H9 (cell line): ENCODE measurements at regions not wholly inside any gene's neighbourhood (a gene's known extent, or its start where the extent isn't known, plus 50 kb on each side); places are given as distances from the start of the nearest gene placed in this dataset.

Source experiments
- DNase-seq: peaks from one replicate; pipeline ENCODE4 v3.0.0-alpha.2; 2017
- H2AFZ ChIP-seq: one replicate; pipeline ENCODE4 v1.6.1; 2013; ENCODE audit warnings: mild to moderate bottlenecking, low read length, control low read depth, moderate library complexity
- H2AK5ac ChIP-seq: 2 replicates; pipeline ENCODE4 v1.6.1; 2013; ENCODE audit warnings: low read length, control low read depth, mixed read lengths; ENCODE audit not compliant: insufficient read length
- H2BK120ac ChIP-seq: one replicate; pipeline ENCODE4 v1.6.1; 2013; ENCODE audit warnings: low read depth, mild to moderate bottlenecking, low read length, control low read depth, inconsistent platforms; ENCODE audit not compliant: poor library complexity, severe bottlenecking
- H2BK12ac ChIP-seq: 2 replicates; pipeline ENCODE4 v1.6.1; 2013; ENCODE audit warnings: low read length, control low read depth, mixed read lengths, low read depth; ENCODE audit not compliant: insufficient read length
- H2BK15ac ChIP-seq: 2 replicates; pipeline ENCODE4 v1.6.1; 2013; ENCODE audit warnings: low read depth, low read length, control low read depth
- H2BK20ac ChIP-seq: one replicate; pipeline ENCODE4 v1.6.1; 2013; ENCODE audit warnings: low read depth, mild to moderate bottlenecking, low read length, control low read depth, inconsistent platforms; ENCODE audit not compliant: poor library complexity, severe bottlenecking
- H2BK5ac ChIP-seq: 2 replicates; pipeline ENCODE4 v1.6.1; 2013; ENCODE audit warnings: low read length, control low read depth, mixed read lengths; ENCODE audit not compliant: insufficient read length
- H3K14ac ChIP-seq: 2 replicates; pipeline ENCODE4 v1.6.1; 2013; ENCODE audit warnings: low read length, control low read depth; ENCODE audit not compliant: insufficient read depth
- H3K18ac ChIP-seq: 2 replicates; pipeline ENCODE4 v1.6.1; 2013; ENCODE audit warnings: low read depth, mild to moderate bottlenecking, mixed read lengths, low read length, control low read depth; ENCODE audit not compliant: insufficient read length
- H3K23ac ChIP-seq: 2 replicates; pipeline ENCODE4 v1.6.1; 2013; ENCODE audit warnings: low read length, control low read depth, mixed read lengths, low read depth; ENCODE audit not compliant: insufficient read length
- H3K23me2 ChIP-seq: 2 replicates; pipeline ENCODE4 v1.6.1; 2013; ENCODE audit warnings: low read depth, mild to moderate bottlenecking, mixed read lengths, low read length, control low read depth; ENCODE audit not compliant: insufficient read length, poor library complexity, severe bottlenecking
- H3K27ac ChIP-seq: 2 replicates; pipeline ENCODE4 v1.5.1; 2013; ENCODE audit warnings: low read length, control low read depth, mixed read lengths, low read depth; ENCODE audit not compliant: insufficient read length
- H3K27me3 ChIP-seq: 2 replicates; pipeline ENCODE4 v1.6.1; 2013; ENCODE audit warnings: low read length, control low read depth, inconsistent platforms; ENCODE audit not compliant: insufficient read depth
- H3K4ac ChIP-seq: 2 replicates; pipeline ENCODE4 v1.6.1; 2013; ENCODE audit warnings: low read depth, mild to moderate bottlenecking, control low read depth, inconsistent platforms, low read length, moderate library complexity
- H3K4me1 ChIP-seq: 2 replicates; pipeline ENCODE4 v1.6.1; 2013; ENCODE audit warnings: low read length, control low read depth, inconsistent platforms; ENCODE audit not compliant: insufficient read depth
- H3K4me2 ChIP-seq: 2 replicates; pipeline ENCODE4 v1.6.1; 2013; ENCODE audit warnings: low read length, control low read depth, mixed read lengths; ENCODE audit not compliant: insufficient read length, insufficient read depth
- H3K56ac ChIP-seq: 2 replicates; pipeline ENCODE4 v1.6.1; 2013; ENCODE audit warnings: low read depth, mild to moderate bottlenecking, mixed read lengths, low read length, control low read depth; ENCODE audit not compliant: insufficient read length
- H3K79me1 ChIP-seq: 2 replicates; pipeline ENCODE4 v1.6.1; 2013; ENCODE audit warnings: low read depth, mild to moderate bottlenecking, moderate library complexity, low read length, control low read depth, inconsistent platforms; ENCODE audit not compliant: insufficient read depth, poor library complexity, severe bottlenecking
- H3K79me2 ChIP-seq: 2 replicates; pipeline ENCODE4 v1.6.1; 2013; ENCODE audit warnings: low read length, control low read depth, inconsistent platforms; ENCODE audit not compliant: insufficient read depth
- H3K9ac ChIP-seq: 2 replicates; pipeline ENCODE4 v1.6.1; 2013; ENCODE audit warnings: low read length, control low read depth, mixed read lengths; ENCODE audit not compliant: insufficient read length; ENCODE audit errors: extremely low read depth
- H3K9me3 ChIP-seq: one replicate; pipeline ENCODE4 v1.6.1; 2013; ENCODE audit warnings: low read depth, low read length, inconsistent platforms; ENCODE audit not compliant: control insufficient read depth
- H3T11ph ChIP-seq: one replicate; pipeline ENCODE4 v1.6.1; 2013; ENCODE audit warnings: mild to moderate bottlenecking, low read length, control low read depth, inconsistent platforms
- H4K20me1 ChIP-seq: one replicate; pipeline ENCODE4 v1.6.1; 2013; ENCODE audit not compliant: control insufficient read depth, insufficient read length, insufficient read depth
- H4K5ac ChIP-seq: 2 replicates; pipeline ENCODE4 v1.6.1; 2013; ENCODE audit warnings: low read depth, mild to moderate bottlenecking, mixed read lengths, low read length, control low read depth; ENCODE audit not compliant: insufficient read length
- H4K8ac ChIP-seq: replicated peaks from 2 replicates; pipeline ENCODE4 v1.6.1; 2013; ENCODE audit warnings: low read length, control low read depth, mixed read lengths, low read depth; ENCODE audit not compliant: insufficient read length
- H4K91ac ChIP-seq: 2 replicates; pipeline ENCODE4 v1.6.1; 2013; ENCODE audit warnings: low read depth, mild to moderate bottlenecking, moderate library complexity, mixed read lengths, low read length, control low read depth; ENCODE audit not compliant: insufficient read length
- H3K27ac Mint-ChIP-seq, 3 experiments: 2 replicates in 2 of 3; 3 replicates in 1 of 3; pipeline ENCODE4 v1.8.0; 2020 to 2021; ENCODE audit warnings: mixed read lengths in 3 of 3, mild to moderate bottlenecking in 1 of 3, moderate library complexity in 1 of 3
- H3K27me3 Mint-ChIP-seq: 2 replicates; pipeline ENCODE4 v1.8.0; 2021; ENCODE audit warnings: low read depth, mild to moderate bottlenecking, moderate library complexity, mixed read lengths
- H3K36me3 Mint-ChIP-seq, 3 experiments: 2 replicates in 2 of 3; 3 replicates in 1 of 3; pipeline ENCODE4 v1.8.0; 2020 to 2021; ENCODE audit warnings: low read depth in 3 of 3, mixed read lengths in 3 of 3; ENCODE audit not compliant: insufficient read depth in 1 of 3
- H3K4me1 Mint-ChIP-seq, 2 experiments: 2 replicates each; pipeline ENCODE4 v1.8.0; 2020; ENCODE audit warnings: mixed read lengths in 2 of 2
- H3K4me3 Mint-ChIP-seq, 2 experiments: 2 replicates in 1 of 2; 3 replicates in 1 of 2; pipeline ENCODE4 v1.8.0; 2020 to 2021; ENCODE audit warnings: mild to moderate bottlenecking in 2 of 2, mixed read lengths in 2 of 2, moderate library complexity in 1 of 2
- H3K9me3 Mint-ChIP-seq, 2 experiments: 2 replicates in 1 of 2; 3 replicates in 1 of 2; pipeline ENCODE4 v1.8.0; 2020; ENCODE audit warnings: mild to moderate bottlenecking in 2 of 2, mixed read lengths in 2 of 2, moderate library complexity in 1 of 2
- WGBS: extraction: QIAGEN DNeasy Blood & Tissue Kit; methylation state at CpG from one replicate; pipeline ENCODE4 v1.1.7; 2013; ENCODE audit warnings: missing lambda C conversion rate, low lambda C conversion rate, mixed read lengths; ENCODE audit not compliant: insufficient read length; ENCODE audit errors: extremely low coverage; 5-methylcytosine and 5-hydroxymethylcytosine counted together
- TF ChIP-seq, protein P1 (sequence below): fragments of 200-600 bp; sonication (generic); conservative IDR thresholded peaks from 3 replicates; pipeline ENCODE4 v1.8.0; 2021; ENCODE audit warnings: antibody characterized with exemption, mild to moderate bottlenecking

GRCh38 chr21:24705201-24705600 lies 902.1 kb downstream of the MRPL39 start:
- H2AFZ ChIP-seq = no peak overlapping the region

More at GRCh38 chr21:24705201-24705600, 902.1 kb downstream of the MRPL39 start:
- no peak overlapping the region for H4K5ac ChIP-seq
- H2BK5ac ChIP-seq = no peak overlapping the region
- H2BK15ac ChIP-seq = no peak overlapping the region
- no peak overlapping the region for H2BK12ac ChIP-seq
- no peak overlapping the region for H4K8ac ChIP-seq
- WGBS = no CpG with 5 or more reads among the region's 2 CpGs
- no peaks in the 10 kb centered on the region for H3K4me1 ChIP-seq
- H2BK120ac ChIP-seq = no peak overlapping the region
- H3T11ph ChIP-seq = no peak overlapping the region
- TF ChIP-seq, protein P1, sequence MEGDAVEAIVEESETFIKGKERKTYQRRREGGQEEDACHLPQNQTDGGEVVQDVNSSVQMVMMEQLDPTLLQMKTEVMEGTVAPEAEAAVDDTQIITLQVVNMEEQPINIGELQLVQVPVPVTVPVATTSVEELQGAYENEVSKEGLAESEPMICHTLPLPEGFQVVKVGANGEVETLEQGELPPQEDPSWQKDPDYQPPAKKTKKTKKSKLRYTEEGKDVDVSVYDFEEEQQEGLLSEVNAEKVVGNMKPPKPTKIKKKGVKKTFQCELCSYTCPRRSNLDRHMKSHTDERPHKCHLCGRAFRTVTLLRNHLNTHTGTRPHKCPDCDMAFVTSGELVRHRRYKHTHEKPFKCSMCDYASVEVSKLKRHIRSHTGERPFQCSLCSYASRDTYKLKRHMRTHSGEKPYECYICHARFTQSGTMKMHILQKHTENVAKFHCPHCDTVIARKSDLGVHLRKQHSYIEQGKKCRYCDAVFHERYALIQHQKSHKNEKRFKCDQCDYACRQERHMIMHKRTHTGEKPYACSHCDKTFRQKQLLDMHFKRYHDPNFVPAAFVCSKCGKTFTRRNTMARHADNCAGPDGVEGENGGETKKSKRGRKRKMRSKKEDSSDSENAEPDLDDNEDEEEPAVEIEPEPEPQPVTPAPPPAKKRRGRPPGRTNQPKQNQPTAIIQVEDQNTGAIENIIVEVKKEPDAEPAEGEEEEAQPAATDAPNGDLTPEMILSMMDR = no peak
- H3K79me1 ChIP-seq = no peaks in the 10 kb centered on the region
- H3K79me2 ChIP-seq = no peaks in the 10 kb centered on the region
- H3K23ac ChIP-seq = no peak overlapping the region
- H2AK5ac ChIP-seq = no peak overlapping the region
- Mint-ChIP-seq H3K4me1 (no peaks in the 10 kb centered on the region), H3K27ac (no peak overlapping the region), H3K27me3 (no peaks in the 10 kb centered on the region), H3K9me3 (peaks cover 32 to 61% of the 10 kb centered on the region in 2 experiments), H3K4me3 (no peak overlapping the region), H3K36me3 (peaks cover 0 to 8% (median 0%) of the 10 kb centered on the region in 3 experiments; a peak in 2 of 7 replicates)
- no peak overlapping the region for H3K14ac ChIP-seq
- H3K4ac ChIP-seq = no peak overlapping the region
- H4K20me1 ChIP-seq = no peaks in the 10 kb centered on the region
- no peak overlapping the region for H3K27ac ChIP-seq
- no peak overlapping the region for H3K4me2 ChIP-seq
- no peak overlapping the region for H3K56ac ChIP-seq
- no peak overlapping the region for H3K18ac ChIP-seq
- no peaks in the 10 kb centered on the region for H3K27me3 ChIP-seq
- no peak overlapping the region for H3K9ac ChIP-seq
- DNase-seq = no peak
- no peaks in the 10 kb centered on the region for H3K23me2 ChIP-seq
- no peak overlapping the region for H4K91ac ChIP-seq
- H2BK20ac ChIP-seq = no peak overlapping the region
- H3K9me3 ChIP-seq = no peaks in the 10 kb centered on the region
